IMR-90 (cell line): ENCODE measurements at regions not wholly inside any gene's neighbourhood (a gene's known extent, or its start where the extent isn't known, plus 50 kb on each side); places are given as distances from the start of the nearest gene placed in this dataset.

Source experiments
- ATAC-seq: fragments of 200-7000 bp; cut with Tn5 transposase; 2 replicates; pipeline ENCODE4 v1.9.1; 2020; ENCODE audit warnings: low read depth, mild to moderate bottlenecking, moderate library complexity
- BruUV-seq: library from RNA; stranded (reverse); fragments of 400-500 nt; replicated peaks from 2 replicates; lab custom pipeline; 2021; lab: Mats Ljungman, UMichigan
- CTCF ChIA-PET: fragments of 300-600 bp; formaldehyde crosslinking; extraction: SDS; loops from one replicate; lab custom pipeline; 2021; ENCODE audit warnings: antibody characterized with exemption; lab: Yijun Ruan, JAX
- POLR2A ChIA-PET: fragments of 300-600 bp; sonication (Branson Sonifier 250); formaldehyde crosslinking; loops from one replicate; lab custom pipeline; 2022; ENCODE audit warnings: antibody characterized with exemption; ENCODE audit not compliant: unreplicated experiment; lab: Charles Lee
- DNase-seq: peaks from one replicate; pipeline ENCODE4 v3.0.0; 2013
- H2AFZ ChIP-seq: replicated peaks from 2 replicates; pipeline ENCODE3; 2013; ENCODE audit warnings: low read length, mild to moderate bottlenecking; ENCODE audit not compliant: poor library complexity
- H2AK5ac ChIP-seq: 2 replicates; pipeline ENCODE4 v1.6.1; 2013; ENCODE audit warnings: low read depth, low read length, inconsistent platforms
- H2AK9ac ChIP-seq: replicated peaks from 2 replicates; pipeline ENCODE3; 2013; ENCODE audit warnings: mild to moderate bottlenecking, low read depth, low read length, moderate library complexity; ENCODE audit not compliant: poor library complexity
- H2BK120ac ChIP-seq: 2 replicates; pipeline ENCODE4 v1.6.1; 2013; ENCODE audit warnings: low read depth, low read length, inconsistent platforms
- H2BK15ac ChIP-seq: 3 replicates; pipeline ENCODE4 v1.6.1; 2013; ENCODE audit warnings: low read depth, low read length, inconsistent platforms
- H2BK20ac ChIP-seq: 2 replicates; pipeline ENCODE4 v1.6.1; 2013; ENCODE audit warnings: low read depth, mild to moderate bottlenecking, inconsistent platforms, low read length, moderate library complexity
- H2BK5ac ChIP-seq: 2 replicates; pipeline ENCODE4 v1.6.1; 2013; ENCODE audit warnings: mild to moderate bottlenecking, low read depth, low read length, inconsistent platforms; ENCODE audit not compliant: poor library complexity, severe bottlenecking
- H3K14ac ChIP-seq: replicated peaks from 2 replicates; pipeline ENCODE4 v1.6.1; 2013; ENCODE audit warnings: low read depth, low read length, inconsistent platforms
- H3K18ac ChIP-seq: 2 replicates; pipeline ENCODE4 v1.6.1; 2013; ENCODE audit warnings: low read depth, low read length, control low read depth
- H3K23ac ChIP-seq: 2 replicates; pipeline ENCODE4 v1.6.1; 2013; ENCODE audit warnings: low read depth, low read length, inconsistent platforms
- H3K27ac ChIP-seq: 2 replicates; pipeline ENCODE4 v1.5.1; 2013; ENCODE audit warnings: mild to moderate bottlenecking, control low read depth, low read length; ENCODE audit not compliant: insufficient read depth
- H3K27me3 ChIP-seq: 2 replicates; pipeline ENCODE4 v1.6.1; 2013; ENCODE audit warnings: low read length; ENCODE audit not compliant: control insufficient read depth, insufficient read depth
- H3K36me3 ChIP-seq: 2 replicates; pipeline ENCODE4 v1.6.1; 2013; ENCODE audit warnings: low read length, mixed read lengths; ENCODE audit not compliant: control insufficient read depth, insufficient read depth
- H3K4ac ChIP-seq: 2 replicates; pipeline ENCODE4 v1.6.1; 2013; ENCODE audit warnings: low read depth, low read length, inconsistent platforms
- H3K4me1 ChIP-seq: 2 replicates; pipeline ENCODE4 v1.6.1; 2013; ENCODE audit warnings: low read length, mixed read lengths; ENCODE audit not compliant: control insufficient read depth, insufficient read depth
- H3K4me2 ChIP-seq: 2 replicates; pipeline ENCODE4 v1.6.1; 2013; ENCODE audit warnings: low read depth, mild to moderate bottlenecking, control low read depth, low read length, moderate library complexity
- H3K4me3 ChIP-seq: 2 replicates; pipeline ENCODE4 v1.5.1; 2013; ENCODE audit warnings: low read depth, mild to moderate bottlenecking, control low read depth, low read length, moderate library complexity; ENCODE audit not compliant: insufficient read depth
- H3K56ac ChIP-seq: 2 replicates; pipeline ENCODE4 v1.6.1; 2013; ENCODE audit warnings: low read length, inconsistent platforms; ENCODE audit not compliant: insufficient read depth; ENCODE audit errors: extremely low read depth
- H3K79me1 ChIP-seq, 2 experiments: 2 replicates each; pipeline ENCODE4 v1.6.1; 2013; ENCODE audit warnings: low read length in 2 of 2, inconsistent platforms in 1 of 2, low read depth in 1 of 2
- H3K9ac ChIP-seq: 2 replicates; pipeline ENCODE4 v1.6.1; 2013; ENCODE audit warnings: low read depth, low read length, control low read depth
- H3K9me1 ChIP-seq: 2 replicates; pipeline ENCODE4 v1.6.1; 2013; ENCODE audit warnings: low read length, inconsistent platforms; ENCODE audit not compliant: insufficient read depth
- H3K9me3 ChIP-seq: 2 replicates; pipeline ENCODE4 v1.6.1; 2013; ENCODE audit warnings: low read length; ENCODE audit not compliant: control insufficient read depth, insufficient read depth
- H4K20me1 ChIP-seq: 2 replicates; pipeline ENCODE4 v1.6.1; 2013; ENCODE audit warnings: low read length, inconsistent platforms; ENCODE audit not compliant: insufficient read depth
- H4K5ac ChIP-seq: 2 replicates; pipeline ENCODE4 v1.6.1; 2013; ENCODE audit warnings: mild to moderate bottlenecking, low read depth, low read length, control low read depth
- H4K8ac ChIP-seq, 2 experiments: 2 replicates each; pipeline ENCODE4 v1.6.1; 2013; ENCODE audit warnings: low read depth in 2 of 2, low read length in 2 of 2, control low read depth in 1 of 2, inconsistent platforms in 1 of 2
- H4K91ac ChIP-seq: 2 replicates; pipeline ENCODE4 v1.6.1; 2013; ENCODE audit warnings: low read depth, low read length, inconsistent platforms; ENCODE audit not compliant: insufficient read depth
- BHLHE40 ChIP-seq: fragments of 150-350 bp; IDR thresholded peaks from 2 replicates; pipeline ENCODE4 v1.6.1; 2016; ENCODE audit warnings: mild to moderate bottlenecking, low read depth, low read length
- CHD1 ChIP-seq: IDR thresholded peaks from 2 replicates; pipeline ENCODE4 v1.6.1; 2012; ENCODE audit warnings: low read depth, low read length, improper control_type of control experiment
- CTCF ChIP-seq: conservative IDR thresholded peaks from 2 replicates; pipeline ENCODE4 v1.5.1; 2012; ENCODE audit warnings: mild to moderate bottlenecking, low read depth, low read length, improper control_type of control experiment
- MAFK ChIP-seq: IDR thresholded peaks from 2 replicates; pipeline ENCODE4 v1.6.1; 2012; ENCODE audit warnings: low read depth, low read length, improper control_type of control experiment
- MAZ ChIP-seq: IDR thresholded peaks from 2 replicates; pipeline ENCODE4 v1.6.1; 2012; ENCODE audit warnings: low read depth, mild to moderate bottlenecking, low read length, improper control_type of control experiment, moderate library complexity, borderline replicate concordance
- MXI1 ChIP-seq: IDR thresholded peaks from 2 replicates; pipeline ENCODE4 v1.6.1; 2012; ENCODE audit warnings: low read depth, mild to moderate bottlenecking, low read length, moderate library complexity, borderline replicate concordance
- RAD21 ChIP-seq: IDR thresholded peaks from 2 replicates; pipeline ENCODE4 v1.6.1; 2012; ENCODE audit warnings: low read length, improper control_type of control experiment
- RCOR1 ChIP-seq: IDR thresholded peaks from 2 replicates; pipeline ENCODE4 v1.6.1; 2012; ENCODE audit warnings: mild to moderate bottlenecking, low read length, improper control_type of control experiment; ENCODE audit not compliant: insufficient replicate concordance
- SMC3 ChIP-seq: fragments of 150-350 bp; IDR thresholded peaks from 2 replicates; pipeline ENCODE4 v1.6.1; 2016; ENCODE audit warnings: low read depth, mild to moderate bottlenecking, antibody characterized with exemption, low read length, moderate library complexity
- WGBS, 2 experiments: methylation state at CpG; one replicate each; pipeline versions ENCODE4 v1.1.5 to v1.1.7; 2013; ENCODE audit warnings: missing lambda C conversion rate in 2 of 2; ENCODE audit not compliant: insufficient read length in 1 of 2; ENCODE audit errors: extremely low coverage in 2 of 2; 5-methylcytosine and 5-hydroxymethylcytosine counted together
- dilution Hi-C: fragments of 300-500 bp; cut with HindIII; formaldehyde crosslinking; loops from one replicate; pipeline ENCODE4 v1.14.3; 2018; ENCODE audit warnings: low sequenced_read_pairs; ENCODE audit not compliant: unreplicated experiment
- in situ Hi-C: fragments of 300-500 bp; cut with MboI; formaldehyde crosslinking; loops from 3 replicates; pipeline ENCODE4 v1.14.3; 2019; ENCODE audit warnings: low sequenced_read_pairs, inconsistent platforms, mixed read lengths
- intact Hi-C: fragments of 100-400 bp; cut with micrococcal nuclease; formaldehyde crosslinking; loops from 2 replicates; pipeline ENCODE4 v1.10.0; 2022

- Histone ChIP-seq H3K4ac (no peak overlapping the region), H3K36me3 (no peaks in the 10 kb centered on the region), H3K9me1 (no peaks in the 10 kb centered on the region), H2BK20ac (no peak overlapping the region), H3K14ac (no peak overlapping the region), H3K4me2 (no peak overlapping the region), H2AK9ac (no peak overlapping the region), H3K27me3 (no peaks in the 10 kb centered on the region), H4K5ac (no peak overlapping the region), H4K91ac (no peak overlapping the region), H3K79me1 (no peaks in the 10 kb centered on the region), H3K4me3 (no peak overlapping the region), H3K9me3 (peaks cover 6% of the 10 kb centered on the region; the same call in 1 of the 2 replicates), H3K18ac (no peak overlapping the region), H2BK120ac (no peak overlapping the region), H4K20me1 (no peaks in the 10 kb centered on the region), H2AK5ac (no peak overlapping the region), H3K23ac (no peak overlapping the region), H2AFZ (no peak overlapping the region), H3K27ac (no peak overlapping the region), H3K4me1 (no peaks in the 10 kb centered on the region), H3K9ac (no peak overlapping the region), H2BK5ac (no peak overlapping the region), H2BK15ac (no peak overlapping the region), H3K56ac (no peak overlapping the region), H4K8ac (no peak overlapping the region)
- no CpG with 5 or more reads among the region's 1 CpG for WGBS, 2 experiments
- CTCF ChIA-PET = no interaction called here
- POLR2A ChIA-PET = no interaction called here
- intact Hi-C loops (no loop called here), in situ Hi-C loops (no loop called here), dilution Hi-C loops (no loop called here)
- BruUV-seq = no TSS peak
- ATAC-seq = no peak
- TF ChIP-seq SMC3 (no peak), MXI1 (no peak), RAD21 (no peak), RCOR1 (no peak), CHD1 (no peak), MAFK (no peak), BHLHE40 (no peak), MAZ (no peak), CTCF (no peak)
- DNase-seq = no peak
Observed at GRCh38 chr18:71850602-71851001, 693.5 kb downstream of the CBLN2 start.
